NCI-H1105 (cell line): ENCODE measurements at regions not wholly inside any gene's neighbourhood (a gene's known extent, or its start where the extent isn't known, plus 50 kb on each side); places are given as distances from the start of the nearest gene placed in this dataset.
A peak's percentile ranks its signal among the peaks of the same experiment; 100 is the strongest.

ENCODE experiments used
- DNase-seq: peaks from one replicate; lab custom pipeline; 2025; lab: John Stamatoyannopoulos, UW

- no peak for DNase-seq
These were observed 288.6 kb upstream of the PHF14 start for GRCh38 chr7:10685040-10685439.

- DNase-seq = no peak
These were observed 285.1 kb upstream of the PHF14 start for GRCh38 chr7:10688544-10688943.

- no peak for DNase-seq
These were observed 277.6 kb upstream of the PHF14 start for GRCh38 chr7:10696064-10696463.

- DNase-seq = no peak
These were observed 270.6 kb upstream of the PHF14 start for GRCh38 chr7:10703059-10703458.

GRCh38 chr7:10703981-10704380 is 269.7 kb upstream of the PHF14 start:
- no peak for DNase-seq

GRCh38 chr7:10704653-10705052 is 269.0 kb upstream of the PHF14 start:
- no peak for DNase-seq

GRCh38 chr7:10706875-10707493 is 266.7 kb upstream of the PHF14 start:
- no peak for DNase-seq

- no peak for DNase-seq
These were observed 266.2 kb upstream of the PHF14 start for GRCh38 chr7:10707519-10707918.

GRCh38 chr7:10708447-10708846 is 265.2 kb upstream of the PHF14 start:
- peak; percentile 8 for DNase-seq

- DNase-seq = no peak
These were observed 254.9 kb upstream of the PHF14 start for GRCh38 chr7:10718768-10719167.

GRCh38 chr7:10720042-10720441 is 253.6 kb upstream of the PHF14 start:
- DNase-seq = no peak

- no peak for DNase-seq
These were observed 252.4 kb upstream of the PHF14 start for GRCh38 chr7:10721289-10721688.

- DNase-seq = no peak
These were observed 249.8 kb upstream of the PHF14 start for GRCh38 chr7:10723832-10724231.

- DNase-seq = no peak
These were observed 249.2 kb upstream of the PHF14 start for GRCh38 chr7:10724449-10724848.

GRCh38 chr7:10727636-10728035 is 246.0 kb upstream of the PHF14 start:
- DNase-seq = no peak

- DNase-seq = no peak
These were observed 242.4 kb upstream of the PHF14 start for GRCh38 chr7:10731253-10731773.

- DNase-seq = no peak
These were observed 239.9 kb upstream of the PHF14 start for GRCh38 chr7:10733747-10734146.

GRCh38 chr7:10734595-10734994 is 239.1 kb upstream of the PHF14 start:
- DNase-seq = no peak

GRCh38 chr7:10739401-10739800 is 234.3 kb upstream of the PHF14 start:
- no peak for DNase-seq

GRCh38 chr7:10740805-10741204 is 232.9 kb upstream of the PHF14 start:
- peak; percentile 2 for DNase-seq

GRCh38 chr7:10756981-10757380 is 216.7 kb upstream of the PHF14 start:
- no peak for DNase-seq

- DNase-seq = no peak
These were observed 214.6 kb upstream of the PHF14 start for GRCh38 chr7:10759120-10759519.

GRCh38 chr7:10767771-10768170 is 205.9 kb upstream of the PHF14 start:
- DNase-seq = no peak

GRCh38 chr7:10770176-10770575 is 203.5 kb upstream of the PHF14 start:
- DNase-seq = no peak
